ENCODE measurements at regions not wholly inside any gene's neighbourhood (a gene's known extent, or its start where the extent isn't known, plus 50 kb on each side); places are given as distances from the start of the nearest gene placed in this dataset.
"Not testable (repeated sequence)": the region's sequence is repeated elsewhere in the genome, so short reads cannot be mapped to it uniquely, and the experiment has no call there.

GRCh38 chr14:23751616-23752015 lies 115.5 kb downstream of the DHRS2 start:
- no peak for DNase-seq

GRCh38 chr14:23763394-23763793 lies 127.2 kb downstream of the DHRS2 start:
- DNase-seq = no peak

DNA sequence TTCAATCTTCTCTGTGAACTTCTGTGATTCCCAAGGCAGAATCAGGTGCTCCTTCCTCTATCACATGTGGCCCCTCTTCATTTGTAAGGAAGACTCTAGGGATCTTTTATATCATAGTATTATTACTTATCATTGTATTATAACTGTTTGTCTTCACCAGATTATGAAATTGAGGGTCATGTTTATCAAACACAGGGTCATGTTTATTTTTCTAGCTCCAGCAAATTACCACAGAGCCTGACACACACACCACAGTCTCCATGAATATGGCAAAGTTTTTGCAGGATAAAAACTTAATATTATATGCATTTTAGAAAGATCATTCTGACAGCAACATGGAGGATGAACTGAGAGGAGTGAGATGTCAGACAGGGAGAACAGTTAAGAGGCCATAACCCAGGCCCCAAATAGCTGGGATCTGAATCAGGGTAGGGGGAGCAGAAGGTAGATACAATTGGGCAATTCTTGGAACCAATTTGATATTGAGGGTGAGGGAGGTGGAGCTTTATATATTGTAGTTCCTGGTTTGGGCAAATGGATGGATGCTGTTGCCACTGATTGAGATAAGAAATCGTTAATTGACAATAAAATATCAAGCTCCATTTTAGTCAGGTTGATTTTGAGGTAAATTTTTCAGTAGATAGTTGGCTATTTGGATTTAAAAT lies 130.7 kb downstream of the DHRS2 start:
- no peak for DNase-seq

- not testable (repeated sequence) for DNase-seq
Observed at GRCh38 chr14:23769221-23769728, 133.1 kb downstream of the DHRS2 start.

DNA sequence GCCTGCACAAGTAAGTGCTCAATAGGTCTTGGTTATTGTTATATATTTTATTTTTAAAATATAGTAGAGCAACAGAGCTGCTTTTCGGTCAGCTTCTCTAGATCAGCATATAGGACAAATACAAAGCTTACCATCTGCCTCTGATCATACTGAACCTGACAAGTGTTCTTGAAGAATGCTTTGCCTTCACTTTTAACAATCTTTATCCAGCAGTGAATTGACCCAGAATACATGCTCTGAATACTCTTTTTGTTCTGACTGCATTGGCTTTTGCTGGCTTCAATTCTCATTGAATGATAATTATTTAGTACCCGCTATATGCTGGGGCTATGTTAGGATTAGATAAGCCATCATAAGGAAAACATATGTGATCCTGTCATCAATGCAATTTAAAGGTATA lies 137.8 kb downstream of the DHRS2 start:
- DNase-seq = no peak

DNA sequence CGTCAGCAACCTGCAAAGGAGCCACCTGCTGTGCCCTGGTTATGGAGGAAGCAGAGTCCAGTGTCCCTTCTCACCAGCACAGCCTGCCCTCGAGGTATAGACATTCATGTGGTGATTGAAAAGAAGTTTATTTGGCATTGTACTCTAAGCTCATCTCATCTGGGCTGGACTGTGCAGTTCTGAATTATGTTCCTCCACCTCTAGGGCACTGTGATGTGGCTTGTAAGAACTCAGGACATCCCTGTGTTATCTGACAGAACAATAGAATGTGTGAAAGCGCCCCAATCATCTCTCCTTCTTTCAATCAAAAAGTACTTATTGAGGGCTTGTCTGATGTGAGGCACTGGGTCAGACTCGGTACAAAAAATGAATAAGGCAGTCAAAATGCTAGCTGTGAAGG lies 140.1 kb downstream of the DHRS2 start:
- no peak for DNase-seq

DNA sequence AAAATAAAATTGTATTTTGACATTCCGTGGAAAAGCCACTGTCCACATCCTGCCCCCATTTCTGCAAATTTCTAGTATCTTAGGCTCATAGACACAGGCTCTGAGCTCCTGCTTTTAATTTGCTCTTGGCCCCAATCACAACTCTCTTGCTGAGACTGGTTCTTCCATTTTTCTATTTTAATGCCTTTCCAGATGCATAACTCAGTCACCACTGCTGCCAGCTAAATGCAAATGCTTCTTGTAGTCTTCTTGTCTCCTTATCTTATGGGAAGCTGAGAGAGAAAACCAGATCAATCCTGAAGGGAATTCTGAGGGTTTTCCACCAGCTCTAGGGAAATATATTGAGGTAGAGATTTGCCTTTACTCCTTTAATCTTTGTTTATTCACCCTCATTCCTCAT lies 149.0 kb downstream of the DHRS2 start:
- DNase-seq = no peak

DNA sequence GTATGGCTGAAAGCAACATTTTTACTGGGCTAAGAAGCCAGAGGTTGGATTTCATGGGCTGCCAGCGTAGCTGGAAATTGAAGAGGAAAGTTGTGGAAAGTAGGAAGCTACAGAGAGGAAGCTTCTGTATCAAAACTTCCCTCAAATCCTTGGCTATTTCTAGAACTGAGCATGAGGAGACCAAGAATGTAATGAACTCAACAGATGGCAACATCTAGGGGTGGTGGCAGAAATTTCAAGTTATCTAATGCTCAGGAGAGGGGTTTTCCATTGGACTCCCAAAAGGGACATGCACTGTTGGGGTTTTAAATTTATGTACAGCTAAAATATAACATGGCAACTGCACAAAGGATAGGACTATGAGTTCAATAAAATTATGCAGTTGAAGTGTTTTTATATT lies 151.3 kb downstream of the DHRS2 start:
- DNase-seq = no peak

DNA sequence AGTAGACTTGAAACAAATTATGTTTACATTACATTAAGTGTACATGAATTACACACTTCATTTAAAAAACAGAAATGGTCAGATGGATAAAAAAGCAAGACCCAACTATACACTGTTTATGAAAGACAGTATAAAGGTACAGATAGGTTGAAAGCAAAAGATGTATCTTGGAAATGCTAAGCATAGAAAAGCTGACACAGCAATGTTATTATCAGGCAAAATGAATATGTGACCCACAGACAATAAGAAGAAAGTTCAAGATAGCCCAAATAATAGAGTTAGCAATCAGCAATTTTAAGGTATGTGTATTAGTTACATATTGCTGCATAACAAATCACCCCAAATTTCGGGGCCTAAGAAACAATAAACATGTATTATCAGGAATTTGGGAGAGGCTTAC lies 153.5 kb downstream of the DHRS2 start:
- DNase-seq = no peak

GRCh38 chr14:23793532-23793931 lies 157.4 kb downstream of the DHRS2 start:
- DNase-seq = no peak

- DNase-seq = no peak
Observed at GRCh38 chr14:23800811-23801210, 152.8 kb upstream of the DHRS4 start.

GRCh38 chr14:23801766-23802165 lies 151.8 kb upstream of the DHRS4 start:
- no peak for DNase-seq

- DNase-seq = no peak
Observed at GRCh38 chr14:23804817-23805216, 148.8 kb upstream of the DHRS4 start.

- DNase-seq = no peak
Observed at GRCh38 chr14:23805761-23806160, 147.8 kb upstream of the DHRS4 start.

DNA sequence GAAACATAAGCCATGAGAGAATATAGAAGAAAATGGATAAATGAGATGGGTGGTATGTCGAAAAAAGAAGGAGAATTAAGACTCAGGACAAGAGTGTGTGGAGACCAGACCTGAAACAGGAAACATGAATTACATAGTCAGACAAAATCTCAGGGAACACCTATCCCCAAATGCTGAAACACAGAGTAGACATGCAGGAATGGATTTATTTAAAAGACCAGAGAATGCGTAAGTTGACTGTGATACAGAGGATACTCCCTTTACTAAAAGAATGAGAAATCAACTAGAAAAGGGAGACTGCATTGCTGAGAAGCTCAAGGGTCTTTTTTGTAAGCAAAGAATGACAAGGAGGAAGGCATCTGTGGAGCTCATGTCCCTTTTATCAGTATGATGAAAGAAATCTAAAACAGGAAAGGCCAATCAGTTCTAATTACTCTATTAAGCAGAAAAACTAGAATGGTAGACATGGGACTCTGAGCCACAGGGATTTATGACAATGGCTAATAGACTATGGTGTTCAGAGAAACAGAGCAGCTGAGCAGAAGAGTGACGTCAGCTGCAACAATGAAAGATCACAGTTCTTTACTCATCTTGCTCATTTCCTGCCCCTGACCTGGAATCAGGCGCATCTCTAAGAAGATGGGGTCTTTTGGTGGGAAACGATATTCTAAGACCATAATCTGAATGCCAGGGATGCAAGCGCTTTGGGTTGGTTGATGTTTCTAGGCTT lies 138.9 kb upstream of the DHRS4 start:
- no peak for DNase-seq

GRCh38 chr14:23816371-23816770 lies 137.2 kb upstream of the DHRS4 start:
- DNase-seq = no peak

DNA sequence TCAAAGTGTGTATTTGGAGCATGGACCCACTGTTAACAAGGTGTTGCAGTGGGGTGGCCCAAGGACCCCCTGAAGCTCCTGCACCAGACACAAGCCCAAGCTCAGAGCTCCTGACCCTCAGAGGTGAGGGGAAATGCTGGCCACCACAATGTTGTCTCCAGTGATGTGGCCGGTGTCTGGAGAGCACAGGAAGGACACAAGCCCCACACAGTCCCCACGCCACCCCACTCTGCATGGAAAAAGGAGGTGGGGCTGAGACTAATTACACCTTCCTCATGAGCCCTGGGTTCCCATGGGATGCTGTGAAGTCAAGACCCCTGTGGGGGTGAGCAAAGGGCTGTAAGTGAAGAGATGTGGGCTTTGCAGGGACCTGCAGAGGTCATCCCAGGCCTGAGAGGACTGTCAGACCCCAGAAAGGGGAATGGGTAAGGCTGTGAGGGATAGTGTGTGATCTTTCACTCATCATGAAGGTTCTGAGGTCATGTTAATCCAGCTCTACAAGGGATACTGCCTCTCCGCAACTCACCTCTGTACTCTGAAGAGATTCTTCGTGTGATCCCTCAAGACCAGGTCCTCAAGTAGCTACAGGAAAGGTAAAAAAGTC lies 136.3 kb upstream of the DHRS4 start:
- DNase-seq = no peak

- no peak for DNase-seq
Observed at GRCh38 chr14:23827100-23827892, 126.3 kb upstream of the DHRS4 start.

DNA sequence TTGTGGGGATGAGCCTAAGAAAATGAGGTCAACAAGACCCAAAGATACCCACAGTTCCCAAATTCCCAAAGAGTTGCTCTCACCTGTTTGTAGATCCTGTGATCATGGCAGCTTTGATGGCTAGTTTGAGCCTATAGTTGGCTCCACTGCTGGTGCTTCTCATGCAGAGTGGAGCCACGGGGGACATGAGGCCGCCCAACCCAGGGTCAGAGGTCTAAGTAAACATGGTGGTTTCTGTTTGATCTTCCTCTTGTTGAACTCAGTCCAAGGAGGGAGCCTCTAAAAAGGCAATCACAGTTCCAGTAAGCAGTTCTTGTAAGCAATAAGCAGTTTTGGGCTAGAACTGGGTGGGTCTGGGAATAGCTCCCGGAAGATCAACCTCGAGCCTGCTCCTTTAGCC lies 125.6 kb upstream of the DHRS4 start:
- DNase-seq = no peak

GRCh38 chr14:23828616-23829015 lies 125.0 kb upstream of the DHRS4 start:
- no peak for DNase-seq

GRCh38 chr14:23829736-23830471 lies 123.7 kb upstream of the DHRS4 start:
- DNase-seq = no peak

- DNase-seq = peak in 1 of 5 experiments; percentile 11
Observed at GRCh38 chr14:23831596-23831995, 122.0 kb upstream of the DHRS4 start.
